ENCODE measurements at regions not wholly inside any gene's neighbourhood (a gene's known extent, or its start where the extent isn't known, plus 50 kb on each side); places are given as distances from the start of the nearest gene placed in this dataset.

DNA sequence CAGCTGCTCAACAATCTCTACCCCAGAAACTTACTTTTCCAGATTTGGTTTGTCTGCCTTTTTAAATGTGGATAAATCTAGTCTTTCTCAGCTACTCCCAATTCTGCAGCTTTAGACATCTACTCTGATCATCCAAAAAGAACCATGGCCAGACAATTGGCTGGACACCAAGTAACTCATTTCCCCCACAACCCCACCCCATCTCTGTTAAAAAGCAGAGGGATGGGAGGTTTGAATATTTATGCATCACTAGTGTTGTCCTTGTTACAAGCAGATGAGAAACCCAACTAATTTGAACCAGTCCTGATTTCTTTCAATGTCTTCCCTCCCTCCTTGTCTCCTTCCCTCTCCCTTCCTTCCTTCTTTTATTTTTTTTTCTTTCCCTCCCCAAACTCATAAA is 391.9 kb downstream of the GALC start:
- TF ChIP-seq CTCF (IDR thresholded peaks at IDR 0.05; ENCODE audit: insufficient read depth, low read depth, low read length): no peak
- TF ChIP-seq EZH2 (IDR thresholded peaks at IDR 0.05; ENCODE audit: insufficient read depth, low read length): no peak
